KBM-7 (cell line): ENCODE measurements at regions not wholly inside any gene's neighbourhood (a gene's known extent, or its start where the extent isn't known, plus 50 kb on each side); places are given as distances from the start of the nearest gene placed in this dataset.
A peak's percentile ranks its signal among the peaks of the same experiment; 100 is the strongest.
"Not testable (repeated sequence)": the region's sequence is repeated elsewhere in the genome, so short reads cannot be mapped to it uniquely, and the experiment has no call there.

ENCODE experiments used
- DNase-seq: peaks from one replicate; pipeline ENCODE4 v3.0.0-alpha.2; 2015
- in situ Hi-C: fragments of 300-500 bp; cut with MboI; formaldehyde crosslinking; loops from 2 replicates; pipeline ENCODE4 v1.14.3; 2020; ENCODE audit warnings: low sequenced_read_pairs, low pct_unique_long_range_greater_than_20kb, mixed read lengths

- in situ Hi-C loops, result no loop called here
- no peak for DNase-seq
These were observed 172.5 kb upstream of the GALNT2 start for GRCh38 chr1:229894532-229894931.

- no peak for DNase-seq
- in situ Hi-C loops, result no loop called here
These were observed 171.4 kb upstream of the GALNT2 start for GRCh38 chr1:229895605-229896004.

- in situ Hi-C loops, result no loop called here
- no peak for DNase-seq
These were observed 170.7 kb upstream of the GALNT2 start for GRCh38 chr1:229896306-229896705.

GRCh38 chr1:229896861-229897260 lies 170.2 kb upstream of the GALNT2 start:
- in situ Hi-C loops, result no loop called here
- no peak for DNase-seq

DNA sequence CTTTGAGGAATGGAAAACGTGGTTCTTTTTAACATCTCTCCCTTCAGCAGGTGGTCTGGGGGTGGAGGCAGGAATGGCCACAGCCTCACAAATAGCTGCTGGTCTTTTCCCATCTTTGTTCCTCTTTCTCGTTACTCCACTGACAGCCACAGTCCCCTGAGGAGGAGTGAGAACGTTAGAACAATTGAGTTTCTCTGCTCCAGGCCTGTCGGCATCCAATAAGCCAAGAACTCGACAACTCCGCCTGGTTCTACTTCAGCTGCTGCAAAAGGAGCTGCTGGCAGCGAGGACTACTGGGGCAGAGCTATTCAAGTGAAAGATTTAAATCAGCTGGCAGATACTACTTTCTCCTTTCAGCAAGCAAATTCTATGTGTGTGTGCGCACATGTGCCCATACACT lies 169.5 kb upstream of the GALNT2 start:
- in situ Hi-C loops, result no loop called here
- DNase-seq, result peak; percentile 57

- in situ Hi-C loops, result no loop called here
- DNase-seq, result no peak
These were observed 166.8 kb upstream of the GALNT2 start for GRCh38 chr1:229900220-229900619.

- no peak for DNase-seq
- in situ Hi-C loops, result no loop called here
These were observed 161.9 kb upstream of the GALNT2 start for GRCh38 chr1:229905031-229905545.

- no peak for DNase-seq
These were observed 161.4 kb upstream of the GALNT2 start for GRCh38 chr1:229905652-229906051.

GRCh38 chr1:229907884-229908638 lies 159.0 kb upstream of the GALNT2 start:
- DNase-seq, result no peak
- in situ Hi-C loops, result no loop called here

More at GRCh38 chr1:229905652-229906051, 161.4 kb upstream of the GALNT2 start:
- in situ Hi-C loops, result no loop called here

GRCh38 chr1:229908689-229909088 lies 158.3 kb upstream of the GALNT2 start:
- DNase-seq, result no peak
- in situ Hi-C loops, result no loop called here

DNA sequence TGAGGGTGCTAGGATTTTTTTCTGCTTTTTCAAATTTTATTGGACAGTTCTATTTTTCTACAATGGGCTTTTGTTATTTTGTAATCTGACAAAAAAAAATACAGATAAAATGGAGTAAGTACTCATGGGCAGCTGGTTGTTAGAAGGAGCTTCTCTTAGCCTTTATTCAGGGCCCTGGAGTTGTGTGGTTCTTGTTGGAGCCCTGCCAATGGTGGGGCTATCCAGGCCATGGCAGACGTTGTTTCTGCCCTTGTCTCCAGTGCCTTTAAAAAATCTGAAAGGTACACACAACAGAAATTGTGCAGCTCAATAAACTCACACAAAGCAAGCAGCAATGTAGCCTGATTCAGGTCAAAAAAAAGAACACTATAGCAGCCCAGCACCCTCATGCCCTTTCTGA lies 153.5 kb upstream of the GALNT2 start:
- DNase-seq, result no peak
- in situ Hi-C loops, result no loop called here

GRCh38 chr1:229919488-229919887 lies 147.6 kb upstream of the GALNT2 start:
- in situ Hi-C loops, DNase-seq: not testable (repeated sequence)

- in situ Hi-C loops, result no loop called here
These were observed 146.4 kb upstream of the GALNT2 start for GRCh38 chr1:229920683-229921082.

DNA sequence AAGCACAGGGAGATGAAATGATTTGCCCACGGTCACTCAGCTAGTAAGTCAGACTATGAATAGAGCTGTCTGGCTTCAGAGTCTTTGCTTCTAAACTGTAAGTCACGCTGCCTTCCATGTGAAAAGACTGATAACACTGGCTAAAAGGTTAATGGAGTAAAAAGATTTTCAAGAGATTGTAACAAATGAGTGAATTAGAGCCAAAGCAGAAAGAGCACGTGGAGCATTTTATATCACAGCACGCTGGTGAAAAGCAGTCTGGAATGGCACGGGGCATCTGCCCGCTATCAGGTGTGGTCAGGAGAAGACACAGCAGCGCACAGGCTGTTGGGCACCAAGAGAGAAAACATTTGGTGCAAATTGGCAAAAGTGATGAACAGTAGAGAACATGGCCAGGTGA lies 144.8 kb upstream of the GALNT2 start:
- in situ Hi-C loops, result no loop called here
- DNase-seq, result no peak

More at GRCh38 chr1:229920683-229921082, 146.4 kb upstream of the GALNT2 start:
- no peak for DNase-seq

DNA sequence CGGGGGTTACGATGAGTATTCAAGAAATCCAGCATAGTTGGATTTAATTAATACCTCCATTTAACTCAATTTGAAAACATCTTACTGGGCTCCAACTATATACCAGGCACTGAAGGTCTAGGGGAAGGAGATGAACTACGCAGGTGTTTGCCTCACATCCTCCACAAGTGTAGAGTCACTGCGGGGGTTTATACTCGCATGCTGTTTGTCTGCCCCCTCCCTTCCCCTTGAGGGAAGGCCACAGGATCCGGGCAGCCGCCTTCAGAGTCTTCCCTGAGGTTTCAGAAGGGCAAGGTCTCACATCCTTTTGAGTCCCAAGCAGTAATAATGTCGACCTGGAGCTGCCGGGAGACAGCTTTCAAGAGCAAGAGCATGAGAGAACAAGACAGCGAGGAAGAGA lies 142.4 kb upstream of the GALNT2 start:
- no peak for DNase-seq
- in situ Hi-C loops, result no loop called here

- in situ Hi-C loops, result no loop called here
These were observed 138.3 kb upstream of the GALNT2 start for GRCh38 chr1:229928767-229929166.

GRCh38 chr1:229931751-229932150 lies 135.3 kb upstream of the GALNT2 start:
- in situ Hi-C loops, DNase-seq: not testable (repeated sequence)

More at GRCh38 chr1:229928767-229929166, 138.3 kb upstream of the GALNT2 start:
- DNase-seq, result no peak

- DNase-seq, in situ Hi-C loops: not testable (repeated sequence)
These were observed 131.9 kb upstream of the GALNT2 start for GRCh38 chr1:229935157-229935556.

DNA sequence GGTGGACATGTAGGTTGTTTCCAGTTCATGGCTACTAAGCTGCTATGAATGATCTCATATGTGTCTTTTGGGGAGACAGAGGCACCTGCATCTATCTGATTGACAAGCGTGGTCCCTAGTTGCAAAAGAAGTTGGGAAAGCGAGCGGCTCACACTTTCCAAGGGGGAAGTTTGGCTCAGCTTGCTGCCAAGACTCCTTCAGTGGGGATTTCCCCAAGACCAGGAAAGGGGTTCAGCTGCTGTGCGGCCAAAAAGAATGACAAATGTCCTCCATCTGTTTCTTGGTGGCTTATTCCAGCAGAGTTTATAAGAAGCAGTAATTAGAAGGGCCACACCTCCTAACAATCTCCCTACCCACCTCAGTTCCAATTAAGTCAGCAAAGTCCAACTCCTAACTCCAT lies 128.5 kb upstream of the GALNT2 start:
- DNase-seq, result no peak

GRCh38 chr1:229940684-229941083 lies 126.4 kb upstream of the GALNT2 start:
- DNase-seq, result no peak
- in situ Hi-C loops, result no loop called here

More for the DNA sequence above, 128.5 kb upstream of the GALNT2 start:
- in situ Hi-C loops, result no loop called here

- DNase-seq, result no peak
- in situ Hi-C loops, result no loop called here
These were observed 125.9 kb upstream of the GALNT2 start for GRCh38 chr1:229941160-229941559.
